ENCODE measurements at regions not wholly inside any gene's neighbourhood (a gene's known extent, or its start where the extent isn't known, plus 50 kb on each side); places are given as distances from the start of the nearest gene placed in this dataset.

- no peak for TF ChIP-seq ZBTB40 (IDR thresholded peaks at IDR 0.05; ENCODE audit: borderline replicate concordance)
- no peak for TF ChIP-seq MXI1 (IDR thresholded peaks at IDR 0.05; ENCODE audit: low read depth, low read length)
- TF ChIP-seq YY1 (IDR thresholded peaks at IDR 0.05; ENCODE audit: low read depth, low read length), result no peak
- TF ChIP-seq POLR2AphosphoS5 (IDR thresholded peaks at IDR 0.05; ENCODE audit: low read length), result no peak
- TF ChIP-seq CEBPZ (IDR thresholded peaks at IDR 0.05; ENCODE audit: low read depth, low read length), result no peak
- no peak for TF ChIP-seq ZBED1 (IDR thresholded peaks at IDR 0.05; ENCODE audit: borderline replicate concordance)
- no peak for TF ChIP-seq GABPA (IDR thresholded peaks at IDR 0.05; ENCODE audit: low read depth)
- no peak for TF ChIP-seq IKZF1 (conservative IDR thresholded peaks at IDR 0.05)
- no peak for TF ChIP-seq ASH2L (IDR thresholded peaks at IDR 0.05; ENCODE audit: borderline replicate concordance, low read depth)
- TF ChIP-seq NFYB (IDR thresholded peaks at IDR 0.05; ENCODE audit: insufficient read depth, low read depth, low read length), result no peak
Measured at GRCh38 chr6:8195714-8196102, 93.4 kb upstream of the EEF1E1 start (continued).
